GM12878 (cell line): ENCODE measurements at regions not wholly inside any gene's neighbourhood (a gene's known extent, or its start where the extent isn't known, plus 50 kb on each side); places are given as distances from the start of the nearest gene placed in this dataset.

Experiments used
- ATF2 ChIP-seq: IDR thresholded peaks from 2 replicates; pipeline ENCODE4 v1.6.1; 2012; ENCODE audit warnings: low read length, inconsistent platforms
- ATF3 ChIP-seq: IDR thresholded peaks from 2 replicates; pipeline ENCODE4 v1.6.1; 2011; ENCODE audit warnings: low read depth, mild to moderate bottlenecking, low read length, moderate library complexity, borderline replicate concordance; ENCODE audit errors: extremely low read depth
- BCLAF1 ChIP-seq: fragments of 450-650 bp; IDR thresholded peaks from 2 replicates; pipeline ENCODE4 v1.6.1; 2017; ENCODE audit warnings: antibody characterized with exemption, mild to moderate bottlenecking, moderate library complexity
- BRCA1 ChIP-seq: IDR thresholded peaks from 2 replicates; pipeline ENCODE4 v1.6.1; 2011; ENCODE audit warnings: low read depth, low read length, improper control_type of control experiment
- HCFC1 ChIP-seq: fragments of 150-350 bp; IDR thresholded peaks from 2 replicates; pipeline ENCODE4 v1.6.1; 2014; ENCODE audit warnings: low read length
- IKZF2 ChIP-seq, 2 experiments: fragments of 450-650 bp; IDR thresholded peaks; 2 replicates each; pipeline ENCODE4 v1.6.1; 2017; ENCODE audit warnings: mild to moderate bottlenecking in 2 of 2, moderate library complexity in 2 of 2
- MLLT1 ChIP-seq: fragments of 450-650 bp; IDR thresholded peaks from 2 replicates; pipeline ENCODE4 v1.6.1; 2016; ENCODE audit warnings: mild to moderate bottlenecking
- MYC ChIP-seq: IDR thresholded peaks from 2 replicates; pipeline ENCODE4 v1.6.1; 2011; ENCODE audit warnings: mild to moderate bottlenecking, low read length, moderate library complexity, inconsistent platforms; ENCODE audit not compliant: insufficient read depth, insufficient replicate concordance, insufficient read length, severe bottlenecking
- PAX5 ChIP-seq: IDR thresholded peaks from 2 replicates; pipeline ENCODE4 v1.6.1; 2011; ENCODE audit warnings: low read depth, low read length, borderline replicate concordance
- PAX8 ChIP-seq: fragments of 450-650 bp; IDR thresholded peaks from 2 replicates; pipeline ENCODE4 v1.6.1; 2017; ENCODE audit warnings: mild to moderate bottlenecking, moderate library complexity
- SMARCA5 ChIP-seq: fragments of 450-650 bp; IDR thresholded peaks from 2 replicates; pipeline ENCODE4 v1.6.1; 2017; ENCODE audit warnings: mild to moderate bottlenecking
- TCF3 ChIP-seq: IDR thresholded peaks from 2 replicates; pipeline ENCODE4 v1.6.1; 2012; ENCODE audit warnings: low read depth, mild to moderate bottlenecking, low read length, borderline replicate concordance; ENCODE audit not compliant: insufficient read depth
- YY1 ChIP-seq: IDR thresholded peaks from 2 replicates; pipeline ENCODE4 v1.6.1; 2011; ENCODE audit warnings: low read depth, mild to moderate bottlenecking, low read length
- ZNF217 ChIP-seq: fragments of 450-650 bp; IDR thresholded peaks from 2 replicates; pipeline ENCODE4 v1.6.1; 2017; ENCODE audit warnings: antibody characterized with exemption, mild to moderate bottlenecking
- ZNF24 ChIP-seq: fragments of 450-650 bp; IDR thresholded peaks from 2 replicates; pipeline ENCODE4 v1.6.1; 2017; ENCODE audit warnings: antibody characterized with exemption, mild to moderate bottlenecking
- TF ChIP-seq, protein P1 (sequence below): fragments of 150-350 bp; IDR thresholded peaks from 2 replicates; pipeline ENCODE4 v1.6.1; 2014; ENCODE audit warnings: mild to moderate bottlenecking, low read depth, low read length
- TF ChIP-seq, protein P2 (sequence below): fragments of 150-350 bp; IDR thresholded peaks from 2 replicates; pipeline ENCODE4 v1.6.1; 2016; ENCODE audit warnings: low read depth, low read length
- TF ChIP-seq, protein P3 (sequence below): fragments of 450-650 bp; conservative IDR thresholded peaks from 2 replicates; pipeline ENCODE4 v1.6.1; 2017; ENCODE audit warnings: mild to moderate bottlenecking, moderate library complexity

DNA sequence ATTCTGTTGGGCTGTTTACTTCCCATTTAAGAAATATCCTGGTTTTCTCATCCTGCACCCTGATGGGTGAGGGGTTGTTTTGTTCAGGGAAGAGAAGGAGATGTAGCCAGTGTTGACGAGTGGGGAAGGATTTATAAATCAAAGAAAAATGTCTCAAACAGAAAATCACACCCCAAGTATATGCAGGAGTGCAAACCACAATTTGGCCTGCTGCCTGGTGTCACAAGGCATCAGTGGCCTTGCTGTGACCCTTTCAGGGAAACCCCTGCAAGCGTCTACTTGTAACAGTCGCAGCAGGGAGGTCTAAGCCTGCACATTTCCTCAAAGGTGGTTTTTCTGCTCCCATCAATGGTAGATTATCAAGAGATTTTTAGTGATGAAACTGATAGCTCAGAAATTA, 132.6 kb upstream of the LRRN1 start (continued):
- TF ChIP-seq, protein P1, sequence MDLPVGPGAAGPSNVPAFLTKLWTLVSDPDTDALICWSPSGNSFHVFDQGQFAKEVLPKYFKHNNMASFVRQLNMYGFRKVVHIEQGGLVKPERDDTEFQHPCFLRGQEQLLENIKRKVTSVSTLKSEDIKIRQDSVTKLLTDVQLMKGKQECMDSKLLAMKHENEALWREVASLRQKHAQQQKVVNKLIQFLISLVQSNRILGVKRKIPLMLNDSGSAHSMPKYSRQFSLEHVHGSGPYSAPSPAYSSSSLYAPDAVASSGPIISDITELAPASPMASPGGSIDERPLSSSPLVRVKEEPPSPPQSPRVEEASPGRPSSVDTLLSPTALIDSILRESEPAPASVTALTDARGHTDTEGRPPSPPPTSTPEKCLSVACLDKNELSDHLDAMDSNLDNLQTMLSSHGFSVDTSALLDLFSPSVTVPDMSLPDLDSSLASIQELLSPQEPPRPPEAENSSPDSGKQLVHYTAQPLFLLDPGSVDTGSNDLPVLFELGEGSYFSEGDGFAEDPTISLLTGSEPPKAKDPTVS, result no peak
- TF ChIP-seq BCLAF1 (no peak), IKZF2 (IDR thresholded peaks at IDR 0.05) (peak; percentile 89 to 93), PAX8 (no peak), PAX5 (0 out of 2 replicates have a peak, but pooled peaks have one; percentile 55), SMARCA5 (no peak), TCF3 (no peak), ATF2 (peak; percentile 66; the same call in 1 of the 2 replicates), MLLT1 (no peak), HCFC1 (no peak), MYC (no peak), YY1 (no peak), ATF3 (no peak), BRCA1 (no peak), ZNF217 (no peak), ZNF24 (no peak)
- TF ChIP-seq, protein P2, sequence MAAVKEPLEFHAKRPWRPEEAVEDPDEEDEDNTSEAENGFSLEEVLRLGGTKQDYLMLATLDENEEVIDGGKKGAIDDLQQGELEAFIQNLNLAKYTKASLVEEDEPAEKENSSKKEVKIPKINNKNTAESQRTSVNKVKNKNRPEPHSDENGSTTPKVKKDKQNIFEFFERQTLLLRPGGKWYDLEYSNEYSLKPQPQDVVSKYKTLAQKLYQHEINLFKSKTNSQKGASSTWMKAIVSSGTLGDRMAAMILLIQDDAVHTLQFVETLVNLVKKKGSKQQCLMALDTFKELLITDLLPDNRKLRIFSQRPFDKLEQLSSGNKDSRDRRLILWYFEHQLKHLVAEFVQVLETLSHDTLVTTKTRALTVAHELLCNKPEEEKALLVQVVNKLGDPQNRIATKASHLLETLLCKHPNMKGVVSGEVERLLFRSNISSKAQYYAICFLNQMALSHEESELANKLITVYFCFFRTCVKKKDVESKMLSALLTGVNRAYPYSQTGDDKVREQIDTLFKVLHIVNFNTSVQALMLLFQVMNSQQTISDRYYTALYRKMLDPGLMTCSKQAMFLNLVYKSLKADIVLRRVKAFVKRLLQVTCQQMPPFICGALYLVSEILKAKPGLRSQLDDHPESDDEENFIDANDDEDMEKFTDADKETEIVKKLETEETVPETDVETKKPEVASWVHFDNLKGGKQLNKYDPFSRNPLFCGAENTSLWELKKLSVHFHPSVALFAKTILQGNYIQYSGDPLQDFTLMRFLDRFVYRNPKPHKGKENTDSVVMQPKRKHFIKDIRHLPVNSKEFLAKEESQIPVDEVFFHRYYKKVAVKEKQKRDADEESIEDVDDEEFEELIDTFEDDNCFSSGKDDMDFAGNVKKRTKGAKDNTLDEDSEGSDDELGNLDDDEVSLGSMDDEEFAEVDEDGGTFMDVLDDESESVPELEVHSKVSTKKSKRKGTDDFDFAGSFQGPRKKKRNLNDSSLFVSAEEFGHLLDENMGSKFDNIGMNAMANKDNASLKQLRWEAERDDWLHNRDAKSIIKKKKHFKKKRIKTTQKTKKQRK, result no peak
- TF ChIP-seq, protein P3, sequence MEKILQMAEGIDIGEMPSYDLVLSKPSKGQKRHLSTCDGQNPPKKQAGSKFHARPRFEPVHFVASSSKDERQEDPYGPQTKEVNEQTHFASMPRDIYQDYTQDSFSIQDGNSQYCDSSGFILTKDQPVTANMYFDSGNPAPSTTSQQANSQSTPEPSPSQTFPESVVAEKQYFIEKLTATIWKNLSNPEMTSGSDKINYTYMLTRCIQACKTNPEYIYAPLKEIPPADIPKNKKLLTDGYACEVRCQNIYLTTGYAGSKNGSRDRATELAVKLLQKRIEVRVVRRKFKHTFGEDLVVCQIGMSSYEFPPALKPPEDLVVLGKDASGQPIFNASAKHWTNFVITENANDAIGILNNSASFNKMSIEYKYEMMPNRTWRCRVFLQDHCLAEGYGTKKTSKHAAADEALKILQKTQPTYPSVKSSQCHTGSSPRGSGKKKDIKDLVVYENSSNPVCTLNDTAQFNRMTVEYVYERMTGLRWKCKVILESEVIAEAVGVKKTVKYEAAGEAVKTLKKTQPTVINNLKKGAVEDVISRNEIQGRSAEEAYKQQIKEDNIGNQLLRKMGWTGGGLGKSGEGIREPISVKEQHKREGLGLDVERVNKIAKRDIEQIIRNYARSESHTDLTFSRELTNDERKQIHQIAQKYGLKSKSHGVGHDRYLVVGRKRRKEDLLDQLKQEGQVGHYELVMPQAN, result no peak
